ENCODE measurements at regions not wholly inside any gene's neighbourhood (a gene's known extent, or its start where the extent isn't known, plus 50 kb on each side); places are given as distances from the start of the nearest gene placed in this dataset.

GRCh38 chr2:160907738-160908137, 252.5 kb upstream of the TANK start:
- CTCF ChIA-PET = no interaction called here
- POLR2A ChIA-PET = no interaction called here
- no peak for DNase-seq (ENCODE audit: low spot score)
- Mint-ChIP-seq H3K9me3 (no peaks in the 10 kb centered on the region), H3K27me3 (ENCODE audit: low read depth) (peaks cover 22% of the 10 kb centered on the region), H3K36me3 (no peaks in the 10 kb centered on the region), H3K27ac (no peak overlapping the region), H3K4me3 (no peak overlapping the region), H3K4me1 (peaks cover 34% of the 10 kb centered on the region)
- TF ChIP-seq GABPB1 (CRISPR knock-in tag; IDR thresholded peaks at IDR 0.05) (no peak), TEAD1 (CRISPR knock-in tag; IDR thresholded peaks at IDR 0.05) (no peak), ZBTB43 (CRISPR knock-in tag; IDR thresholded peaks at IDR 0.05) (no peak)
- ATAC-seq = no peak

- H3K4me1 Mint-ChIP-seq = peaks cover 34% of the 10 kb centered on the region
- ChIA-PET CTCF (no interaction called here), POLR2A (no interaction called here)
- DNase-seq (ENCODE audit: low spot score) (no peak), ATAC-seq (no peak)
- H3K36me3 Mint-ChIP-seq = no peaks in the 10 kb centered on the region
- no peak overlapping the region for H3K27ac Mint-ChIP-seq
- peaks cover 26% of the 10 kb centered on the region for H3K27me3 Mint-ChIP-seq (ENCODE audit: low read depth)
- H3K9me3 Mint-ChIP-seq = no peaks in the 10 kb centered on the region
- TF ChIP-seq ETV6 (CRISPR knock-in tag; IDR thresholded peaks at IDR 0.05) = no peak
- no peak for TF ChIP-seq ZBTB21 (CRISPR knock-in tag; IDR thresholded peaks at IDR 0.05; ENCODE audit: borderline replicate concordance)
- TF ChIP-seq RELA (CRISPR knock-in tag; IDR thresholded peaks at IDR 0.05; ENCODE audit: borderline replicate concordance) = no peak
- TF ChIP-seq ZNF138 (CRISPR knock-in tag; conservative IDR thresholded peaks at IDR 0.05) = no peak
- no peak for TF ChIP-seq ATF3 (CRISPR knock-in tag; conservative IDR thresholded peaks at IDR 0.05)
- TF ChIP-seq ZNF396 (CRISPR knock-in tag; IDR thresholded peaks at IDR 0.05; ENCODE audit: borderline replicate concordance) = no peak
- no peak for TF ChIP-seq CREB1 (CRISPR knock-in tag; IDR thresholded peaks at IDR 0.05)
- TF ChIP-seq STAT6 (CRISPR knock-in tag; conservative IDR thresholded peaks at IDR 0.05; ENCODE audit: low read depth) = no peak
- no peak for TF ChIP-seq ZSCAN18 (CRISPR knock-in tag; IDR thresholded peaks at IDR 0.05)
- TF ChIP-seq NFYB (CRISPR knock-in tag; conservative IDR thresholded peaks at IDR 0.05; ENCODE audit: low read depth) = no peak
- no peak for TF ChIP-seq MLX (CRISPR knock-in tag; IDR thresholded peaks at IDR 0.05)
- no peak for TF ChIP-seq NR2C2 (CRISPR knock-in tag; IDR thresholded peaks at IDR 0.05)
- no peak for TF ChIP-seq IRF2 (CRISPR knock-in tag; IDR thresholded peaks at IDR 0.05; ENCODE audit: borderline replicate concordance, low read depth)
- TF ChIP-seq FOXP1 (CRISPR knock-in tag; IDR thresholded peaks at IDR 0.05; ENCODE audit: borderline replicate concordance) = no peak
- no peak for TF ChIP-seq E2F1 (CRISPR knock-in tag; IDR thresholded peaks at IDR 0.05)
- H3K4me3 Mint-ChIP-seq = no peak overlapping the region
Observed at GRCh38 chr2:160908157-160908556, 252.1 kb upstream of the TANK start.
